Prostate gland (tissue), 2 donors: ENCODE measurements at regions not wholly inside any gene's neighbourhood (a gene's known extent, or its start where the extent isn't known, plus 50 kb on each side); places are given as distances from the start of the nearest gene placed in this dataset.

Experiments
- DNase-seq: peaks from one replicate; pipeline ENCODE4 v3.0.0-alpha.2; 2019; ENCODE audit warnings: low spot score
- H3K27ac ChIP-seq, 2 donors: fragments of 200-600 bp; sonication (generic); 2 replicates each; pipeline ENCODE4 v1.5.1; 2017 to 2019
- H3K27me3 ChIP-seq: fragments of 200-600 bp; sonication (generic); replicated peaks from 2 replicates; pipeline ENCODE4 v1.5.1; 2019; ENCODE audit not compliant: insufficient read depth
- H3K36me3 ChIP-seq, 2 donors: fragments of 200-600 bp; sonication (generic); 1 replicate in 1 of 2; 2 replicates in 1 of 2; pipeline versions ENCODE4 v1.5.1 to v1.8.1; 2017 to 2019
- H3K4me1 ChIP-seq: fragments of 200-600 bp; sonication (generic); replicated peaks from 2 replicates; pipeline ENCODE4 v1.5.1; 2019
- H3K4me3 ChIP-seq, 2 donors: fragments of 200-600 bp; sonication (generic); 2 replicates each; pipeline ENCODE4 v1.5.1; 2017 to 2019
- H3K9me3 ChIP-seq: fragments of 200-600 bp; sonication (generic); 2 replicates; pipeline ENCODE4 v1.5.1; 2017
- POLR2A ChIP-seq: fragments of 450-650 bp; IDR thresholded peaks from one replicate; pipeline ENCODE4 v1.6.1; 2016; ENCODE audit warnings: antibody characterized with exemption, mild to moderate bottlenecking
- POLR2AphosphoS5 ChIP-seq: sonication (generic); formaldehyde crosslinking; IDR thresholded peaks from one replicate; pipeline ENCODE4 v1.6.1; 2017; ENCODE audit warnings: antibody characterized with exemption
- WGBS: methylation state at CpG from one replicate; pipeline ENCODE4 v1.1.5; 2018; 5-methylcytosine and 5-hydroxymethylcytosine counted together
- intact Hi-C: fragments of 100-400 bp; cut with DNase I; formaldehyde crosslinking; loops from one replicate; pipeline ENCODE4 v1.14.2; 2022
- small RNA-seq, 2 donors: library from RNA; depleted of rRNA; stranded (forward); fragments of <200 nt; gene quantifications; one replicate each; pipeline ENCODE3, GENCODE V24; 2016
- TF ChIP-seq, protein P1 (sequence below), 4 experiments: fragments of 200-600 bp in 2 of 4; fragments of 450-650 bp in 2 of 4; sonication (generic) in 2 of 4; IDR thresholded peaks; 1 replicate in 3 of 4; 2 replicates in 1 of 4; pipeline ENCODE4 v1.5.1; 2016 to 2019; ENCODE audit warnings: antibody characterized with exemption in 4 of 4, mild to moderate bottlenecking in 2 of 4, moderate library complexity in 2 of 4

DNA sequence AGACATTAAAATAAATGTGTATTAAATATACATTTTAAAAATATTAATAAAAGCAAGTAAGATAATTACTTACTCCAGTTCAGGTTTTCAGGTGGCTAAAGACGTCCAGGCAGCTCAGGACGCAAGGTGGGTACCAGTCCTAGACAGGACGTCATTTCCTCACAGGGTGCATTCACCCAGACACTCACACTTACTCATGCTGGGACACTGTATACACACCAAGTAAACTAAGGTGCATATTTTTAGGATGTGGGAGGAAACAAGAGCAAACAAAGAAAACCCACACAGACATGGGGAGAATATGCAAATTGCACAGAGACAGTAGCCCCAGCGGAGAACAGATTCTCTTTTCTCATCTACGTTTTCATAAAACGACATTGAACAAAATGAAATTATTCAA, 457.9 kb downstream of the BRINP3 start:
- Histone ChIP-seq H3K27me3 (no peaks in the 10 kb centered on the region), H3K27ac (no peak overlapping the region), H3K4me1 (no peaks in the 10 kb centered on the region), H3K36me3 (no peaks in the 10 kb centered on the region), H3K4me3 (no peak overlapping the region), H3K9me3 (no peaks in the 10 kb centered on the region)
- WGBS = 91% methylated on average over 6 of the region's 6 CpGs
- no peak for TF ChIP-seq POLR2AphosphoS5
- TF ChIP-seq, protein P1, sequence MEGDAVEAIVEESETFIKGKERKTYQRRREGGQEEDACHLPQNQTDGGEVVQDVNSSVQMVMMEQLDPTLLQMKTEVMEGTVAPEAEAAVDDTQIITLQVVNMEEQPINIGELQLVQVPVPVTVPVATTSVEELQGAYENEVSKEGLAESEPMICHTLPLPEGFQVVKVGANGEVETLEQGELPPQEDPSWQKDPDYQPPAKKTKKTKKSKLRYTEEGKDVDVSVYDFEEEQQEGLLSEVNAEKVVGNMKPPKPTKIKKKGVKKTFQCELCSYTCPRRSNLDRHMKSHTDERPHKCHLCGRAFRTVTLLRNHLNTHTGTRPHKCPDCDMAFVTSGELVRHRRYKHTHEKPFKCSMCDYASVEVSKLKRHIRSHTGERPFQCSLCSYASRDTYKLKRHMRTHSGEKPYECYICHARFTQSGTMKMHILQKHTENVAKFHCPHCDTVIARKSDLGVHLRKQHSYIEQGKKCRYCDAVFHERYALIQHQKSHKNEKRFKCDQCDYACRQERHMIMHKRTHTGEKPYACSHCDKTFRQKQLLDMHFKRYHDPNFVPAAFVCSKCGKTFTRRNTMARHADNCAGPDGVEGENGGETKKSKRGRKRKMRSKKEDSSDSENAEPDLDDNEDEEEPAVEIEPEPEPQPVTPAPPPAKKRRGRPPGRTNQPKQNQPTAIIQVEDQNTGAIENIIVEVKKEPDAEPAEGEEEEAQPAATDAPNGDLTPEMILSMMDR (IDR thresholded peaks at IDR 0.05) = no peak
- TF ChIP-seq POLR2A = no peak
- DNase-seq = no peak
- intact Hi-C loops = no loop called here

DNA sequence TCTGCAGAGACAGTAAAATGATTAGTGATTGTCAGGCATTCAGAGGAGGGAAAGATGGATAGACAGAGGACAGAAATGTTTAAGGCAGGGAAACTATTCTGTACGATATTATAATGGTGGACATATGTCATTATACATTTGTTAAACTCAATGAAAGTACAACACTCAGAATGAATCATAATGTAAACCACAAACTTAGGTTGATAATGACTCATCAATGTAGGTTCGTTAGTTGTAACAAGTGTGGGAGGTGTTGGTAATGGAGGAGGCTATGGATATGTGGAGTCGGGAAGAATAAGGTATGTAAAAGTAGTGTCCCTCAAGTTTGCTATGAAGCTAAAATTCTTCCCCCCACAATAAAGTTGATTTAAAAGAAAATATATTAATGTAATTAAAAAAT, 455.0 kb downstream of the BRINP3 start:
- no peak for DNase-seq
- H3K36me3 ChIP-seq = no peaks in the 10 kb centered on the region
- no peaks in the 10 kb centered on the region for H3K27me3 ChIP-seq
- intact Hi-C loops = no loop called here
- no peak overlapping the region for H3K4me3 ChIP-seq
- TF ChIP-seq, protein P1 (IDR thresholded peaks at IDR 0.05) = no peak
- no peak for TF ChIP-seq POLR2A
- no peak for TF ChIP-seq POLR2AphosphoS5
- no peak overlapping the region for H3K27ac ChIP-seq
- no peaks in the 10 kb centered on the region for H3K9me3 ChIP-seq
- 81% methylated on average over 3 of the region's 3 CpGs for WGBS
- H3K4me1 ChIP-seq = no peaks in the 10 kb centered on the region

- no peak for DNase-seq
Measured at GRCh38 chr1:190029441-190029840, 448.2 kb downstream of the BRINP3 start.

GRCh38 chr1:190043655-190044054, 434.0 kb downstream of the BRINP3 start:
- no peak for DNase-seq
- no peak for TF ChIP-seq POLR2A
- TF ChIP-seq POLR2AphosphoS5 = no peak
- TF ChIP-seq, protein P1 (IDR thresholded peaks at IDR 0.05) = no peak
- H3K36me3 ChIP-seq = no peaks in the 10 kb centered on the region
- H3K27ac ChIP-seq = no peak overlapping the region
- no peaks in the 10 kb centered on the region for H3K4me1 ChIP-seq
- no peak overlapping the region for H3K4me3 ChIP-seq
- WGBS = 100% methylated on average over 1 of the region's 1 CpG
- intact Hi-C loops = no loop called here
- H3K27me3 ChIP-seq = no peaks in the 10 kb centered on the region
- H3K9me3 ChIP-seq = no peaks in the 10 kb centered on the region

More at GRCh38 chr1:190029441-190029840, 448.2 kb downstream of the BRINP3 start:
- Histone ChIP-seq H3K9me3 (no peaks in the 10 kb centered on the region), H3K4me1 (no peaks in the 10 kb centered on the region), H3K4me3 (no peak overlapping the region), H3K36me3 (no peaks in the 10 kb centered on the region), H3K27me3 (no peaks in the 10 kb centered on the region), H3K27ac (no peak overlapping the region)
- no peak for TF ChIP-seq POLR2AphosphoS5
- TF ChIP-seq POLR2A = no peak
- WGBS = 67% methylated on average over 1 of the region's 1 CpG
- intact Hi-C loops = no loop called here

GRCh38 chr1:190046231-190046630, 431.4 kb downstream of the BRINP3 start:
- intact Hi-C loops = no loop called here
- DNase-seq = no peak
- no peaks in the 10 kb centered on the region for H3K36me3 ChIP-seq
- no peak for TF ChIP-seq POLR2AphosphoS5
- TF ChIP-seq POLR2A = no peak
- TF ChIP-seq, protein P1 (IDR thresholded peaks at IDR 0.05) = no peak
- no peaks in the 10 kb centered on the region for H3K27me3 ChIP-seq
- H3K27ac ChIP-seq = no peak overlapping the region
- H3K4me1 ChIP-seq = no peaks in the 10 kb centered on the region
- no peak overlapping the region for H3K4me3 ChIP-seq
- no peaks in the 10 kb centered on the region for H3K9me3 ChIP-seq

Small RNA genes lying in the stretch of these regions (small RNA-seq; reads per million reads assigned to genes)
- gene AL136372.1 (0 reads per million in 2 donors), gene AL357559.1 (0 reads per million in 2 donors), gene AL391813.1 (0 reads per million in 2 donors), gene RNA5SP73 (0 reads per million in 2 donors)
